Liver (tissue), 6 donors: ENCODE measurements at regions not wholly inside any gene's neighbourhood (a gene's known extent, or its start where the extent isn't known, plus 50 kb on each side); places are given as distances from the start of the nearest gene placed in this dataset.

Experiments
- DNase-seq: peaks from one replicate; pipeline ENCODE4 v3.0.0-alpha.2; 2017; ENCODE audit warnings: low spot score
- H3K27ac ChIP-seq, 2 donors: one replicate each; pipeline ENCODE4 v1.7.0; 2013; ENCODE audit warnings: inconsistent platforms in 2 of 2, low read length in 2 of 2, control low read depth in 1 of 2, low read depth in 1 of 2, mild to moderate bottlenecking in 1 of 2
- H3K27me3 ChIP-seq, 4 donors: one replicate each; pipeline versions ENCODE4 v1.6.1 to v1.7.0; 2013; ENCODE audit warnings: low read length in 3 of 4, inconsistent platforms in 1 of 4, mild to moderate bottlenecking in 1 of 4, moderate library complexity in 1 of 4; ENCODE audit not compliant: control insufficient read depth in 4 of 4, insufficient read depth in 4 of 4
- H3K36me3 ChIP-seq, 4 donors: one replicate each; pipeline versions ENCODE4 v1.6.1 to v1.7.0; 2013; ENCODE audit warnings: low read length in 3 of 4, mild to moderate bottlenecking in 3 of 4, low read depth in 1 of 4, moderate library complexity in 1 of 4; ENCODE audit not compliant: control insufficient read depth in 4 of 4, insufficient read depth in 3 of 4
- H3K4me1 ChIP-seq, 4 donors: one replicate each; pipeline versions ENCODE4 v1.6.1 to v1.7.0; 2013; ENCODE audit warnings: low read length in 3 of 4, mild to moderate bottlenecking in 3 of 4, moderate library complexity in 1 of 4; ENCODE audit not compliant: control insufficient read depth in 4 of 4, insufficient read depth in 4 of 4
- H3K4me3 ChIP-seq, 3 donors: one replicate each; pipeline versions ENCODE4 v1.6.1 to v1.7.0; 2013; ENCODE audit warnings: low read length in 3 of 3, control low read depth in 1 of 3, low read depth in 1 of 3, mild to moderate bottlenecking in 1 of 3
- H3K9ac ChIP-seq, 2 donors: one replicate each; pipeline ENCODE4 v1.7.0; 2013; ENCODE audit warnings: low read length in 2 of 2, mild to moderate bottlenecking in 2 of 2, moderate library complexity in 2 of 2, control low read depth in 1 of 2, low read depth in 1 of 2
- H3K9me3 ChIP-seq, 4 donors: one replicate each; pipeline versions ENCODE4 v1.6.1 to v1.7.0; 2013; ENCODE audit warnings: low read length in 3 of 4; ENCODE audit not compliant: control insufficient read depth in 4 of 4
- ATF3 ChIP-seq: IDR thresholded peaks from 2 replicates; pipeline ENCODE4 v1.6.1; 2016; ENCODE audit warnings: antibody characterized with exemption
- EGR1 ChIP-seq, 2 donors: IDR thresholded peaks; 2 replicates each; pipeline ENCODE4 v1.6.1; 2016 to 2018; ENCODE audit warnings: antibody characterized with exemption in 2 of 2, low read depth in 2 of 2
- FOXA1 ChIP-seq: IDR thresholded peaks from 2 replicates; pipeline ENCODE4 v1.6.1; 2016; ENCODE audit warnings: antibody characterized with exemption
- FOXA2 ChIP-seq: IDR thresholded peaks from 2 replicates; pipeline ENCODE4 v1.6.1; 2016; ENCODE audit warnings: antibody characterized with exemption
- GABPA ChIP-seq, 2 donors: IDR thresholded peaks in 1 of 2; conservative IDR thresholded peaks in 1 of 2; 2 replicates each; pipeline ENCODE4 v1.6.1; 2016; ENCODE audit warnings: antibody characterized with exemption in 2 of 2, mild to moderate bottlenecking in 1 of 2, moderate library complexity in 1 of 2
- HNF4A ChIP-seq, 2 donors: conservative IDR thresholded peaks; 2 replicates each; pipeline ENCODE4 v1.6.1; 2016; ENCODE audit warnings: antibody characterized with exemption in 2 of 2, mild to moderate bottlenecking in 2 of 2
- HNF4G ChIP-seq: IDR thresholded peaks from 2 replicates; pipeline ENCODE4 v1.6.1; 2016; ENCODE audit warnings: antibody characterized with exemption
- JUND ChIP-seq, 2 donors: IDR thresholded peaks; 2 replicates each; pipeline ENCODE4 v1.6.1; 2016; ENCODE audit warnings: antibody characterized with exemption in 2 of 2
- MAX ChIP-seq: IDR thresholded peaks from 2 replicates; pipeline ENCODE4 v1.6.1; 2016; ENCODE audit warnings: antibody characterized with exemption
- NR2F2 ChIP-seq: IDR thresholded peaks from 2 replicates; pipeline ENCODE4 v1.6.1; 2016; ENCODE audit warnings: antibody characterized with exemption
- RAD21 ChIP-seq, 2 donors: IDR thresholded peaks; 2 replicates each; pipeline ENCODE4 v1.6.1; 2016; ENCODE audit warnings: antibody characterized with exemption in 2 of 2, mild to moderate bottlenecking in 2 of 2
- REST ChIP-seq: IDR thresholded peaks from 2 replicates; pipeline ENCODE4 v1.6.1; 2016; ENCODE audit warnings: antibody characterized with exemption, mild to moderate bottlenecking
- RXRA ChIP-seq, 2 donors: IDR thresholded peaks; 2 replicates each; pipeline ENCODE4 v1.6.1; 2017 to 2018; ENCODE audit warnings: antibody characterized with exemption in 2 of 2, mild to moderate bottlenecking in 1 of 2
- SP1 ChIP-seq: IDR thresholded peaks from 2 replicates; pipeline ENCODE4 v1.6.1; 2018; ENCODE audit warnings: antibody characterized with exemption, mild to moderate bottlenecking
- TAF1 ChIP-seq: conservative IDR thresholded peaks from 2 replicates; pipeline ENCODE4 v1.6.1; 2016; ENCODE audit warnings: antibody characterized with exemption, mild to moderate bottlenecking
- YY1 ChIP-seq: IDR thresholded peaks from 2 replicates; pipeline ENCODE4 v1.6.1; 2016; ENCODE audit warnings: antibody characterized with exemption, mild to moderate bottlenecking
- ZBTB33 ChIP-seq: IDR thresholded peaks from 2 replicates; pipeline ENCODE4 v1.6.1; 2016; ENCODE audit warnings: antibody characterized with exemption
- donor health status: healthy.
- donor health status: healthy.
- donor health status: healthy.

- no peak for TF ChIP-seq ZBTB33
These were observed 245.6 kb upstream of the RAI14 start (continued) for GRCh38 chr5:34410411-34411139.

- H3K9me3 ChIP-seq = peaks cover 0 to 1% (median 0%) of the 10 kb centered on the region in 4 donors
- no peak overlapping the region for H3K4me3 ChIP-seq
- TF ChIP-seq JUND (IDR thresholded peaks at IDR 0.05) = no peak
- no peak for TF ChIP-seq ATF3
- no peak for TF ChIP-seq EGR1 (IDR thresholded peaks at IDR 0.05; ENCODE audit: low read depth in 2 of 2)
- no peak for TF ChIP-seq TAF1
- no peak for TF ChIP-seq HNF4G
- TF ChIP-seq MAX = no peak
- TF ChIP-seq RXRA (IDR thresholded peaks at IDR 0.05) = no peak
- TF ChIP-seq SP1 = no peak
- TF ChIP-seq NR2F2 = no peak
- TF ChIP-seq RAD21 (IDR thresholded peaks at IDR 0.05) = no peak
- TF ChIP-seq HNF4A (conservative IDR thresholded peaks at IDR 0.05) = no peak
- TF ChIP-seq FOXA1 = no peak
- TF ChIP-seq YY1 = no peak
- no peak for TF ChIP-seq GABPA (IDR thresholded peaks at IDR 0.05 in 1 of 2, conservative IDR thresholded peaks at IDR 0.05 in 1 of 2)
- no peak for TF ChIP-seq REST
- no peak for TF ChIP-seq FOXA2
- no peaks in the 10 kb centered on the region for H3K4me1 ChIP-seq
- H3K27ac ChIP-seq = no peak overlapping the region
- H3K36me3 ChIP-seq = no peaks in the 10 kb centered on the region
- H3K27me3 ChIP-seq = no peaks in the 10 kb centered on the region
- no peak overlapping the region for H3K9ac ChIP-seq
- no peak for DNase-seq
These were observed 244.4 kb upstream of the RAI14 start for GRCh38 chr5:34411470-34412346.
